ENCODE measurements at regions not wholly inside any gene's neighbourhood (a gene's known extent, or its start where the extent isn't known, plus 50 kb on each side); places are given as distances from the start of the nearest gene placed in this dataset.
"Not testable (repeated sequence)": the region's sequence is repeated elsewhere in the genome, so short reads cannot be mapped to it uniquely, and the experiment has no call there.

DNA sequence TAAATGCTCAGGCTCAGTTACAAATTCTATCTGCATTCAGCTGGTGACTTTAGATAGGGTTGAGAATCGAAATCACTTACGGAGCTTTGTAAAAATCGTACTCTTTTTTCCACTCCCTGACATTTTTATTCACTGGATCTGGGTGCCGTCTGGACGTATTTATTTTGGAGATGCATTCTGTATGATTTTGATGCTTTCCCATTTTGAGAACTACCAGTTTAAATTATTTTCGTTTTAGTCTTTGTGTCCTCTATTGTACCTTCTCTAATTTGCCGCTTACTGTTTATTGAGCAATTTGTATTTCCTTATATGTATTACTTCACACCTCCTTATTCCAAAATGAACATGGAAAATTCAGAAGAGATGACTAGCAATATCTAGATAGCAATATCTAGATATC is 96.2 kb downstream of the FASLG start:
- DNase-seq = no peak

DNA sequence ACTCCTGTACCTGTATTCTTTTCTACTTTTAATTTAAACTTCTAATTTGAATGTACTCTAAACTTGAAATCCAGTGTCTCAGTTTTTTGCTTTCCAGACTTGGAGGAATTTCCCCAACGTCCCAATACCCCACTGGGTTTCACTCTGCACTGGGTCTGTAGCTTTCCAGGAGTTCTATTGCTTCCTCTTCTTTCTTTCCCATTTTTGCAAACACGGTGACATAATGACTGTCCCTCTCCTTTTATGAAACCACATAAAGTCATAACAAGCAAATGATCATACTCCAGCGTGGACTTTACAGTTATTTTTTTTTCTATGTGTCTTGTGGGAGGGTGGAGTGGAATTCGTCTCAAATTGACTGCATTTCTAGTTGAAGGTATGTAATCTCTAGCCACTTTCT is 97.1 kb downstream of the FASLG start:
- no peak for DNase-seq

DNA sequence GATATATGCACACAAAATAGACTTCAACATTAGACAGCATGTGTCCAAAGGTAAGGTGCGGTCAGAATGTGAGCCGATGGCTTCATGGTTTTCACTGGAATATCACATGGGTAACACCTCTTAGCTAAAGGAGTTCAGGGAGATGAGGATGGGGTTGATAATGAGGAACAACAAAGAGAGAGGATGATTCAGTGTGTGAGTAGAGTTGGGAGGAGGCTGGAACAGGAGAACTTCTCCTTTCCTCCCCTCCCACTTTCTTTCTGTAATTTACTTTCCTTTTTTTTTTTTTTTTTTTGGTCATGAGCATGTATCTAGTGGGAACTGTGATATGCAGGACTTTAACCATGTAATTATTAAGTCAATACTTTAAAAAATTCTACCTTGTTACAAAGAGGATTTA is 99.4 kb downstream of the FASLG start:
- no peak for DNase-seq

DNA sequence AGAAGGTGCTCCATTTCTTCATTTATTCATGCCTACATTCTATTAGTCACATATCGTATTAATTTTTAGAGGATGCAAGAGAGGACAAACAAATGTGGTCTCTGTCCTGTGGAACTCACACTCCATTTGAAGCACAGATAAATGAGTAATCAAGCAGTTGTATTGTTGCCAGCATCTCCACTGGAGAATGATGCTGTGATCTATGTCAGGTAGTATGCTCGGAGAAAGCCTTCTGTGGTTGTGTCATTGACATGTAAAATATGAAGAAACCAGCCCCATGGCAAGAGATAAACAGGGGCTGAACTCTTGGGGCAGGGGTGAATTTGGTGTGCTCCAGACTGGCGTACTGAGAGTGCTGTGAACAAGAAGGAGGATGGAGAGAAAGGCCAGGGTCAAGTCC is 101.2 kb downstream of the FASLG start:
- DNase-seq = no peak

DNA sequence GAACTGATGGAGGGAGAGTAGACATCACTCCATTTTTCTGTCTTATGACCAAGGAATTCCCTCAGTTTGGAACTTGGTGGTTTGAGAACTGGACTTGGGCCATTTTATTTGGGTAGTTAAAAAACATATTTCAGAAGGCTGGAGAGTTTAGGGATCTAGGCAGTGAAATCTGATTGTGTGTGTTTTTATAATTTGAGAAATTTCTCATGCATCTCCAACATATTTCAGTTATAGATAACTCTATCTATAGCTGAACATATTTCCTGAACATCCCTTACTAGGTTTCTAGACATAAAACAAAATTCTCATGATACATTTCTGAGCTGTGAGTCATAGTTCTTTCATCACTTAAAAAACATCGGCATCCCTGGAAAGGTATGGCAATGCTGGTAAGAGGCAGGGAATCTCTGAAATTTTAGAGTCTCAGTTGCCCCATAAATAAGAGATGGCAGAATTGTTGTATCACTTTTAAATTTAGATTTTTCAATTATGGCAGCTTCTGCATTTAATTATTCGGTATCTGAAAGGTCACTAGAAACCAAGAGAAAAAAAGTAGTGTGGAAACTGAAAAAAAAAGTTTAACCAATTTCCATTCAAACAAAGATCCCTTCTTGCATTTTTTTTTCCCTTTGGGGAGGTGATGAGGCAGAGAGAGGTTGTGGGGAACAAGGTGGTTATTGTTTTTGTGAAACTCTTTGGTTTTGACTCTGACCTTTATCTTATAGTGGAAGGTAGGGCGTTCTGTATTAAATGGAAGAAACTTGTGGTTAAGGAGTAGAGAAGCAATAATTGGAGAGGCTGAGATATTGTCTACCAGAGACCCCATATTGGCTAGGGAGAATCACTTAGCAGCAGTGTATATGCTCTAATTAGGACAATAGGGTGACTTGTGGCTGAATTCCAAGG is 102.9 kb downstream of the FASLG start:
- no peak for DNase-seq

DNA sequence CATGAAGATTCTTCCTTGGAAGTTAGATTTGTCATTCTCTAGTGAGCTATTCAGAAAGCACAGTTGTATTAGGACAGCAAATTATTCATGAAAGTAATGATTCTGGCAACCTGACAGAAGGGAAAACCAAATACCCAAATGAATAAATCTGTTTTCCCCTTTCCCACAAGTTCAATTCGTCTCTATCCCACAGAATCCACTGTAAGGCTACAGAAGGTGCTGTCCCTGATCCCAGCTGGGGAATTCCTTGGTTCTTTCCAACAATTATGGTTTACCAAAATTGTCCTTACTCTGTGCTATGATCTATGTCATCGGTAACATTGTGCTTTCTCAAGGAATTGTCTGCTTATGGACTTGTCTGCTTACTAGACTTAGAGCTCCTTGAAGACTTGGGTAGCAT is 104.2 kb downstream of the FASLG start:
- DNase-seq = no peak

DNA sequence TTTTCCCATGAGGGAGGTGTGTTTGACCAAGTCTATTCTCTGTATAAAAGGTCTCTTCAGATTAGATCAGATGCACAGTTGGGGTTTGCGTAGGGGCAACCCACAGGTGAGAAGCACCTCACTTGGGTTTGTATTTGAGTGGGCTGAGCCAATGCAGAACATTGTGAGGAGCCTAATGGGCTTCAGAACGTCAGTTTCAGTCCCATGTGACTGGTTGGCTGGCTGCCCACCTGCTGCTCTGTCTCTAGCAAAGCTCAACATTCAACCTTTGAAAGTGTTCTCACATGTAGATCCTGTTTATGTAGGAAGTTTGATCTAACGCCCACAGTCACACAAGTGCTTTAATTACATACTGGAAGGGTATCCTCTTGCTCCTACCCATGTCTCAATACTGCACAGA is 105.5 kb downstream of the FASLG start:
- DNase-seq = no peak

DNA sequence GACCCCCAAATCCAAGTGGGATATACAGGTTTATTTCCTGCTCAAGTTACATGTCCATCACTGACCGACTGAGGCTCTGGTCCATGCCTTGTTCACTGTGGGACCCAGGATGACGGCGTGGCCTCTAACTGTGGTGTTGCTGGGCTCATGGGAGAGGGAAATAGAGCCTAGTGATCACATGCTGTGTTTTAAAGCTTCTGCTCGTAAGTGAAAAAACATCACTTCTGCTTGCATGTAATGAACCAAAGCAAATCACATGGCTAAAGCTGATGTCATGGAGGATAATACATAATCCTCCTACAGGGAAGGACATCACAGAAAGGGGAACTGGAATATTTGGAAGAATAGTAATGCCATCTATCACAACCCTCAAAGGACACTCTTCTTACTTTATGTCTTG is 107.6 kb downstream of the FASLG start:
- DNase-seq = no peak

DNA sequence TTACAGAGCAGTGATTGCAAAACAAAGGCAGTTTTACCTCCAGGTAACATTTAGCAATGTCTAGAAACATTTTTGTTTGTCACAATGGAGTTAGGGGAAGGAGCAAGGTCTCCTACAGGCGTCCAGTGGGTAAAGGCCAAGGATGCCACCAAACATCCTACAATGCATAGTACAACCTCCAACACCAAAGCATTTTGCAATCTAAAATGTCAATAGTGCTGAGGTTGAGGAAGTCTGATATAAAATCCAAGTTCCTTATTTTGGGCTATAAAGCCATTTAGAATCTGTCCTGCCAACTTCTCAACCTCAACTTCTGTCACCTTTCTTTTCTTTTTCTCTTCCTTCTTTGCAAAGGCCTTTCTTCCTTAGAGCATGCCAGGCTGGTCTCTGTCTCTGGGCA is 111.2 kb downstream of the FASLG start:
- DNase-seq = no peak

DNA sequence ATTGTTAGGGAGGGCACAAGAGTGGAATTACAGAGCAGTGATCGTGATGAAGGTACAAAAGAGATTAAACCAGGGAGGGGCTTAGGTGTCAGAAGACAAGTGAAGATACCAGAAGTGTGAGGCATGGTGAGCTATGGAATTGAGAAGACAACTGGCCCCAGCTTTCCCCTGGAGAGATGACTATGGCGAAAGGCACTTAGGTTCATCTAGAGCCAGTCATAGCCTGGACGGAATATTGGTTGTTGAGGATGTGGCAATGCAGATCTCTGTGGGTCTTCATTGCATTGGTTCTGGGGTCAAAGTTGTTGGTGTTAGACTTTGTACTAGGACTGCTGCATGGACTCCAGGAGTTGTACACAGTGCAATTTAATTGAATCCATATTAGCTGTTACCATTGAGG is 115.7 kb downstream of the FASLG start:
- no peak for DNase-seq

DNA sequence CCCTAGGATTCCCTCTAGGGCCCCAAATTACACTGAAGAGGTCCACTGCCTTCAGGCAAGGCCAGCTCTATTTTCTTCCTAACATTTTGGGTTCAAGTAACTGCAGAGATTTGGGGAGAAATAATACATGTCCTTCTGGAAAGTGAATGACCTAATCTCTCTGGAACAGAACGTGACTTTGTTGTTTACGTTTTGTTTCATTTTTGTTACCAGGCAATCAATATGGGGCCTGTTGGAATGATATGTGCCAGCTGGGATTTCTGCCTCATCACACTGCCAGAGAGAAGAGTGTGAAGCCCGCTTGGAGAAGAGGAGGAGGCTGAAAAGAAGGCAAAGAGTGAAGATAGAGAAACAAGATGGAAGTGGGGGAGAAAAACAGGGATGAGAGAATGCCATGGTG is 116.7 kb downstream of the FASLG start:
- DNase-seq = no peak

DNA sequence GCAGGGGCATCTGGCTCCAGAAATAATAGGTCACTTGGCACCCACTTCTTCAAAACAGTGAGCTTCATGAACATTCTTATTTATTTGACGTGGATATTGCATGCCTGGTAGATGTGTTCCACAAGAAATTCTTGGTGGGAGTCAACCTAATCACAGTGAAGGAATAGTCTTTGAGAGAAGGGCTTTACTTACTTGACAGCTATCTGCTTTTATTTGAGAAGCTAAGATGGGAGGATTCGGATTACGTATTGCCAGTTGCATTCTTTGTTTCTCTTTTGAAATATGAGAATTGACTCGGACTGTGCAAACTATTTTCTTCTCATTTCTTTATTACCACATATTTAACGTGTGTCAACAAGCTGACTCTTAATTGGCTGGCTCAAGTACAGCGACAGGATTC is 117.2 kb downstream of the FASLG start:
- DNase-seq = no peak

DNA sequence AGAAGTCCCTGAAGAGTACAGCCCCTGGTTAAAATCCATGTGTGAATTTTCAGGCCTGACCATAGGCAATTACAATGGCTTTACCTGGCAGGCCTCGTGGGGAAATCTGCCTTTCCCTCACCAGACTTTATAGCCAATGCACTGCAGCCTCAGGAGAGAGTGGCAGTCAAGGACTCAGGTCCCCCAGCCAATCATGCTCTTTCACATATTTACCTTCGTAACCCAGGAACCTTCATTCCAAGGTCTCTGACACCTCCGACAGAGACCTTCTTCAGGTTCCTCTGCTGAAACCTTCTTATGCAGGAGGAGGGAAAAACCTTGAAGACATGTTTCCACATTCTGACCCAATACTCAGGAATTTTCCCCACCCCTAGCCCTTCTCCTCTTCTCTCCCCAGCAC is 118.9 kb downstream of the FASLG start:
- no peak for DNase-seq

DNA sequence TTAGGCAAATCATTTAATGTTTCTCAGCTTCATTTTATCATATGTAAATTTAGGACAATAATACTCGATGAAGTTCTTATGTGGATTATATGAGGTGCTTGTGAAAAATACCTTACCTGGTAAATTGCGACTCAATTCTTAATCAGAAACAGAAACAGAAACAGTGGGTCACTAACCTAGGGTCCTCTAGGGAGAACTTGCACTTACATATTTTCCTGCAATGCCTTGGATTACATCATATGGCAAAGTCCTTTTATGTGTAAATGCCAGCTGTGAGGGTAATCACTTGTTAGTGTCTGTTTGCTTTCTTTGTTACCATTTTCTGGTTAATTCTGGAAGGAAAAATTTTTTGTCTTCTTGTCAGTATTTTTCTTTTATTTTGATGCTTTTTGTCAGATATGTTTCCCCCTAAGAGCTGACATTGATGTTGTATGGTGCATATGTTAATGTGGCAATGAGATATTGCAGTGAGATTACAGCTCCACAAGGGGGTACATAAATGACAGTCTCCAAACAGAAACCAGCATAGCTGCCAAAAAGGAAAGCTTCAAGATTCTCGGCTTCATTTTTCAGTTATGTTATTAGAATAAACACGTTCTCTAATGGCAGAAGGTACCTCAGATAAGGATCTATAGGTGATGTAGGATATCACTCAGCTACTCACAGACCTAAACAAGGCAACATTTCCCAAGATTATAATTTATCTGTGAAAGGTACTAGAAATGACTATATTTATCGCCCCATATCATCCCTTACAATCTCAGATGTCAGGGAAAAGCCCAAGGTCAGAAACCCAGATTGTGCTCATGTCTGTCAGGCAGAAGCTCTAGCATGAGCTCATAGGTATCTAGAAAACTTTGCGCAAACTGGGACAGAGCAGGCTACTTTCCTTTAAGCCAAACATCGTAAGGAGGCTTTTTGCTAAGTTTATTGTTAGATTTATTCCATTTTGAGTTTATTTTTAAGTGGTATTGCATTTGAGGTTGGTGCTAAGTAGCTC is 119.9 kb downstream of the FASLG start:
- no peak for DNase-seq

DNA sequence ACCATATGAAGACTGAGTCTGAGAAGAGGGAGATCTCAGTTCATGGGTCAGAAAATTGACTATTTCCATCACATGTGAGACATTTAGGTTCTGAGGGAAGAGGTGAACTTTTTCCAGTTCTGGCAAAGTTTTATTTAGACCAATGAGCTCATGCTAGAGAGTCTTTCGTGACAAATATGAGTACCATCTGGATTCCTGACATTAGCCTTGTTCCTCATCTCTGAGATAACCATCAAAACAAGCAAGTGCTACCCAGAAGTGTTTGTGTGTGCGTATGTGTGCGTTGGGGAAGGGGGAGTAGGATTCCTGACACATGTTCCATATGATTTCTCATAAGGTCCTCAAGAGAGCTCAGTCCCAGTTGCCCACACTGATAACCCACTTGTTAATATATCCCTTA is 120.6 kb downstream of the FASLG start:
- DNase-seq = no peak

DNA sequence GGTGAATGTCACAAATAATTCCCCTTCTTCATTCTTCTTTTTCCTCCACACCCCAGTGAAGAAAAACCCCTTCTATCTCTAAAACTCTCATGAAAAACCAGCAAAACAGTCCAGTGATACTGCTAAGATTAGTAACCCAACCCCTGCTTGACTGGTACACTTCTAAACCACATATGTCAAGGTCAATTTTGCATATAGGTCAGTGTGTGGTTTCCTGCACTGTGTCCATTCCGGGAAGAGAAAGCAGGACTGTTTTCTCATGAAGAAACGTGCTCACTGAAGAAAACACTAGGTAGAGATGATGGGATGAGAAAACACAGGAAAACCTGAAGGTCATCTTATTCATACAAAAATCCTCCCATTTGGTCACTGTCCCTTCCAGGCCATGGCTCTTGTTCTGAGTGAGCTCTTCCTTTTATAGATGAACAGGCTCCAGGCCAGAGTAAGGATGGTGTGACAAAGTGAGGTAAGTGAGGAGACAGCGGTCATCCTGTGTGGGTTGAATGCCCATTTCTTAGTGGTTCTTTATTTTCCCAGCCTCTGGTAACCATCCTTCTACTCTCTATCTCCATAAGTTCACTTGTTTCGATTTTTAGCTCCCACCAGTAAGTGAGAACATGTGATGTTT is 122.7 kb downstream of the FASLG start:
- DNase-seq = no peak

DNA sequence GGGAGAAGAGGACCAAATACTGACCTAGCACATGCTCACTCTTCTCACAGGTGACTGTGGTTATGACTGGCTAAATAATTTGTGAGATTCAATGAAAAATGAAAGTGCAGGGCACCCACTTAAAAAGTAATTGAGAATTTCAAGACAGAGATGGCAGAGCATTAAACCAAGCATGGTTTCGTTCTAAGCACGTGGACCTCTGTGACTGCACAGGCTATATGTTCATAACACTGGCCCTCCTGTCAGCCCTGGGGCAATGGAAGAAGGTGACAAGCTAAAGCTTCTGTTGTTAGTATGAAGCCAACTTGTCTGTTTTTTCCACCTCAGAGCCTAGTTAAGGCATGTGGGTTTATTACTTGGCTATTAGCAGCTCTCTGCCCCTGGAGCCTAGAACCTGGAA is 130.9 kb downstream of the FASLG start:
- no peak for DNase-seq

DNA sequence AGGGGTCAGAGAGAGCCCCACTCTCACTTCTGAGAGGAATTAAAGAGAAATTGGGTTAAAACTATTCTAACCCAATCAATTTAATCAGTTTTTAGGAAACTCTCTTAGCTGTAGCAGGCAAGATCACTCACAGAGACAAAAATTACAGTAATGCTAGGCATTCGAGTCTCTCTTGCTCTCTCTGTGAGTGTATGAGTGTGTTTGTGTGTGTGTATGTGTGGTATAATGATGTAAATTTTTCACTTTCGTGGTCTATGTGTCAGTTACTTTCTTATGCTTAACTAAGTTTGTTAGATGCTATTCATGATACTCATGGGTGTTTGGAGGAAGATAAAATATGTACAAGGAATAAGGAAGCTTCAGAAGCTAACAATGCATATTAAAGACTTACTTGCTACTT is 131.3 kb downstream of the FASLG start:
- DNase-seq = no peak

DNA sequence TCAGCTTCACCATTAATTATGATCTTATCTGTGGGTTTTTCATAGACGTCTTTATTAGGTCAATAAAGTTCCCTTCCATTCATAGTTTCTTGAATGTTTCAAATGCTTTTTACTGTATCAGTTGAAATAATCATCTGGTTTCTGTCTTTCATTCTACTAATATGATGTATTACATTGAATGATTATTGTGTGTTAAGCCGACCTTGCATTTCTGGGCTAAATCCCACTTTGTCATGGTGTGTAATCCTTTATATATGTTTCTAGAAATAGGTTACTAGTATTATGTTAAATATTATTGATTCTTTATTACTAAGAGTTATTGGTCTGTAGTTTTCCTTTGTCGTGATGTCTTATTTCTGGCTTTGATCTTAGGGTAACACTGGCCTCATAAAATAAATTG is 134.9 kb downstream of the FASLG start:
- DNase-seq = no peak

DNA sequence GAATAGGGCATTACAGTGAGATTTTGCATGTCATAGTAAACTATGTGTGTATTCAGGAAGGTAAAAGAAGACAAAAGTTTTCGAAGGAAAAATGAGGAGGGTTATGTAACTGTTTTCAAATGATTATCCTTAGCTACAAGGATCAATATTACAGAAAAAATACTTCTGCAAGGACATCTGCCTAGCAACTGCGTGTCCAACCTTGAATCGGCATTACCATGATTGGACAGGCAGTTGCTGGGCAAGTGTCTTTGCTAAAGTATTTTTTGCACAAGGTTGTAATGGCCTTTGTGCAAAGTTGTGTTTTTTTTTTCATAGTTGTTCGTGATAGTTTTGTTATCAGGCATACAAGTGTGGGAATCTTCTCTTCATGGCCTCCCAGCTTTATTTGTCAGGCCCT is 136.8 kb downstream of the FASLG start:
- no peak for DNase-seq

DNA sequence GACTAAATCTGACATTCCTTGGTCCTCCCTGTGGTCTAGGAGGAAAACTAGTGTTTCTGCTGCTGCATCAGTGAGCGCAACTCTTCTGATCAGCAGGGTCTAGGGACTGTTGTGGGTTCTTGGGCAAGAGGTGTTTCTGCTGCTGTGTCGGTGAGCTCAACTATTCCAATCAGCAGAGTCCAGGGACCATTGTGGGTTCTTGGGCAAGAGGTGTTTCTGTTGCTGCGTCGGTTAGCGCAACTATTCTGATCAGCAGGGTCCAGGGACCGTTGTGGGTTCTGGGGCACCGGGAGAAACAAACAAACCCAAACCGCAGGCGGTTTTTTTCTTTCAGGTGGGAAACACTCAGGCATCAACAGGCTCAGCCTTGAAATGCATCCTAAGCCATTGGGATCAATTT is 140.9 kb downstream of the FASLG start:
- not testable (repeated sequence) for DNase-seq

DNA sequence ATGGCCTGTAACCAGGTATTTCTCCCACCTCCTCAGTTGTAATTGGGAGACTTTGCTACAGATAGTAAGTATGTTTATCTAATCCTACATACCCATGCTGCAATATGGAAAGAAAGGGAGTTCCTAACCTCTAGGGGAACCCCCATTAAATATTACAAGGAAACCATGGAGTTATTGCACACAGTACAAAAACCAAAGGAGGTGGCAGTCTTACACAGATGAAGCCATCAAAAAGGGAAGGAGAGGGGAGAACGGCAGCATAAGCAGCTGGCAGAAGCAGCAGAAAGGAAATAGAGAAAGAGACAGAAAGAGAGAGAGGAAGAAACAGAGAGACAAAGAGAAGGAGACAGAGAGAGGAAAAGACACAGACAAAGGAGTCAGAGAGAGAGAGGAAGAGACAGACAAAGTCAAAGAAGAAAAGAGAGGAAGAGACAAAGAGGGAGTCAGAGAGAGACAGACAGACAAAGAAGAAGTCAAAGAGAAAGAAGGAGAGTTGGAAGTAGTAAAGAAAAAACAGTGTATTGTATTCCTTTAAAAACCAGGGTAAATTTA is 142.9 kb downstream of the FASLG start:
- DNase-seq = no peak

DNA sequence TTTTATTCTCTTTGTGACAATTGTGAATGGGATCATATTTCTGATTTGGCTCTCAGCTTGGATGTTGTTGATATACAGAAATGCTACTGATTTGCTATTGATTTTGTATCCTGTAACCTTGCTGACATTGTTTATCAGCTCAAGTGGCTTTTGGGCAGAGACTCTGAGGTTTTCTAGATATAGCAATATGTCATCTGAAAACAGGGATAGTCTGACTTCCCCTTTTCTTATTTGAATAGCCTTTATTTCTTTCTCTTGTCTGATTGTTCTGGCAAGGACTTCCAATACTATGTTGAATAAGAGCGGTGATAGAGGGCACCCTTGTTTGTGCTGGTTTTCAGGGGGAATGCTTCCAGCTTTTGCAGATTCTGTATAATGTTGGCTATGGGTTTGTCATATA is 150.8 kb downstream of the FASLG start:
- no peak for DNase-seq

All from T1000 (cell line).